Fibroblast of mammary gland (primary cell): ENCODE measurements at regions not wholly inside any gene's neighbourhood (a gene's known extent, or its start where the extent isn't known, plus 50 kb on each side); places are given as distances from the start of the nearest gene placed in this dataset.
A peak's percentile ranks its signal among the peaks of the same experiment; 100 is the strongest.

Source experiments
- DNase-seq: peaks from one replicate; pipeline ENCODE4 v3.0.0-alpha.2; 2010; ENCODE audit warnings: low read depth
- H3K4me3 ChIP-seq: 2 replicates; pipeline ENCODE4 v1.5.1; 2011; ENCODE audit warnings: low read depth, mild to moderate bottlenecking, low read length, moderate library complexity; ENCODE audit not compliant: control insufficient read depth
- CTCF ChIP-seq: conservative IDR thresholded peaks from 2 replicates; pipeline ENCODE4 v1.5.1; 2011; ENCODE audit warnings: low read depth, low read length, inconsistent platforms; ENCODE audit not compliant: control insufficient read depth, insufficient read depth

DNA sequence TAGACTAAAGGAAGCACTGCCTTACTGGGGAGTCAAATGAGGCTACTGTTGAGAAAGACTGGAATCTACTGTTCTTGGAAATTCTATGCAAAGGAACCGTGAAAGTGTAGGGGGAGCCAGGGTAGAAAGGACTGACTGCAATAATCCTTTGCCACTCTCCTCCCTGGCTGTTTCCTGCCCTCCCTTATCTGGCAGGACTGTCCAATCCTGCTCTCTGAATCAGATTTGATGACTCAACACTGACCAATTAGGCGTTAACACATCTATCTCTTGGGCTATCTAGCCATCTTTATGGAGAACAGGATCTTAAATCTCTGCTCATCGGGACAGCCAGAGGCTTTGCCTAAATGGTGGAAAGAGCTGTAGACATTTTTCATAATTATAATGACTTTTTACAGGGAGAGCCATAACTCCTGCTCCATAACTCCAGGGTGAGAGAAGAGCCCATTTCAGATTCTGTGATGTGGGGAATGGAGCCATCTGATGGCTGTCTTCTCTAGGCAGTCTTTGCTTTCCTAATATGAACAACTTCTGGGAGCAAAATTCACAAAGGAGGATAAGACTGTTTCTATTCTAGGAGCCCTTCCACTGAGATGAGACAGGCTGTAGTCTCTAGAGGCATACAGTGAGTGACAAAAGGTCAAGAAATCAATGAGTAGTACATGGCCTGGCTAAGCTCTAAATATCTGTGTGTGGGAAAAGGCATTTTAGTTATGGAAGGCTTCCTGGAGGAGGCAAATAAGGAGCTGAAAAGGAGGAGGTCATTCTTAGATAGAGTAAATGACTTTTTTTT, 68.9 kb upstream of the CISTR start:
- peak; percentile 77 for DNase-seq
- H3K4me3 ChIP-seq: no peak overlapping the region
- no peak for TF ChIP-seq CTCF

- TF ChIP-seq CTCF: no peak
- H3K4me3 ChIP-seq: no peak overlapping the region
- DNase-seq: no peak
Observed at GRCh38 chr12:53824001-53824712, 72.4 kb upstream of the CISTR start.

- peak; percentile 71 for DNase-seq
- no peak for TF ChIP-seq CTCF
- H3K4me3 ChIP-seq: no peak overlapping the region
Observed at GRCh38 chr12:53825246-53826081, 73.7 kb upstream of the CISTR start.

DNA sequence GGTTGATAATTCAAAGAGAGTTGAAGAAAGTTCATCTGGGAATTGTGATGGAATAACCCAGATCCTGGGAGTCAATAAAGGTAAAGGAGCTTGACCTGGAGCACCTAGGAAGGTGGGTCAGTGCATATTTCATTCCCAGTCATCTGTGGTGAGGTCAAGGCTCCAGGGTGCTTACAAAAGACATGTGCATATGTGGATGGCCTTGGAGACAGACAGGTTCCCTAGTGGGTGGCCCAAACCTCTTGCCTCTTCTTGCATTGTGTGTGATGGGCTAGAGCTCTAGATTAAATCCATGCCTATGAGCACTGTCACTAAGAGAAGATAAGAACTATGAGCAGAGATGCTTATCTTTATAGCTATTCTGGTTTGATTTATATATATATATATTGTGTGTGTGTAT, 75.5 kb upstream of the CISTR start:
- DNase-seq: no peak
- no peak overlapping the region for H3K4me3 ChIP-seq
- TF ChIP-seq CTCF: no peak

DNA sequence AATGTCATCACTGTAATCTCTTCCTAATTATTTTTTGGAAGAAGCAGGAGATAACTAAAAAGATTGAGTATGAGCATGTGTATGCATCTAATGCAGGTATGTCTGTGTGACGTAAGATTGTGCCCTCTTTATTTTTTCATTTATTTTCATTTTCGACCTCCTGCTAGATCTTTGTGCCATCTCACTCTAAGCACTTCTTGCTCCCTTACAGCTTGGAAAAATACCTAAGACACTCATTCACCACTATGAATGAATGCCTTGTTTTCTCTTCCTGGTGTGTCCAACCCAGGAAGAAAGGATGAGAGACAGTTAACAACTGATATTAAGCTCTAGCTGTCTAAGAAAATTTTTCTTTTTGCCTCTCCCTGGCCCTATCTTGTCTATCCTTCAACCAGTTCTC, 76.8 kb upstream of the CISTR start:
- DNase-seq: no peak
- TF ChIP-seq CTCF: no peak
- no peak overlapping the region for H3K4me3 ChIP-seq

DNA sequence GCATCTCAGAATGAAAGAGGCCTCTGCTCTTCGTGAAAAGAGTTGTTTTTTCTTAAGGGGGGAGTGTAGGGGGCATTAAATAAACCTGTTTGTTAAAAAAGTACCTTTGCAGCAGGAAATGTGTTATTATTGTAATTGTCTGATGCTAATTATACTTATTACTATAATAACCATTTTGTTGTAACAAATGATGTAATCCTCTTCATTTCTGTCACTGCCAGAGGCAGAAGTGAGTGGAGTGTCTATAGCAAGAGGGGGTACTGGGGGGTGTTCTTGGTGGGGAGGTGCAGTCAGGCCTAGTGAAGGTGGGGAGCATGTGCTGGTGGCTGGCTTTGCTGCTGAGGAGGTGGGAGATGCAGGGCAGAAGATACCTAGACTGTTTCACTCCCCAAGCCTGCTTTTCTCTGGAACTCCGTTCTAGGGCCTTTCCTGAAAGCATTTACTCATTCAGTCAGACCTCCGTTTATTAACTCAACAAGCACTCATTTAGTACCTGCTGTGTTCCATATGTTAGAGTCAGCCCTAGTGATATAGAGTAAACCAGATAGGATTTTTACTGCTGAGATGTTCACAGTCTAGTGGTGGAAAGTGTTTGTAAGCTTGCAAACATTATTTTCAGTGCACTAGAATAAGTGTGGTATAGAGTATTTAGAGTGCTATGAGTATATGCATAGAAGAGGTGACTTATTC, 77.5 kb upstream of the CISTR start:
- no peak for TF ChIP-seq CTCF
- DNase-seq: no peak
- no peak overlapping the region for H3K4me3 ChIP-seq
